ENCODE measurements at regions not wholly inside any gene's neighbourhood (a gene's known extent, or its start where the extent isn't known, plus 50 kb on each side); places are given as distances from the start of the nearest gene placed in this dataset.

- ATAC-seq (no peak), DNase-seq (ENCODE audit: low read depth, low spot score) (no peak)
- intact Hi-C loops (cut with micrococcal nuclease) = no loop called here
- Histone ChIP-seq H4K20me1 (ENCODE audit: insufficient read depth) (no peaks in the 10 kb centered on the region), H3K9ac (ENCODE audit: low read length) (no peak overlapping the region), H3K4me2 (ENCODE audit: low read length) (no peak overlapping the region), H3K27ac (ENCODE audit: low read depth, low read length) (no peak overlapping the region), H3K27me3 (ENCODE audit: insufficient read depth, low read length) (no peaks in the 10 kb centered on the region), H3K9me2 (ENCODE audit: insufficient read depth) (no peaks in the 10 kb centered on the region), H3K79me2 (ENCODE audit: insufficient read depth, low read length) (no peaks in the 10 kb centered on the region), H3K4me1 (ENCODE audit: control insufficient read depth in 1 of 2, insufficient read depth in 2 of 2, low read length in 2 of 2) (peaks cover 2 to 7% of the 10 kb centered on the region in 2 experiments; a peak in 2 of 4 replicates), H2AFZ (ENCODE audit: low read depth, low read length, poor library complexity, severe bottlenecking) (no peak overlapping the region), H3K4me3 (replicated peaks in 1 of 2; ENCODE audit: low read depth in 1 of 2, low read length in 2 of 2) (no peak overlapping the region), H3K36me3 (ENCODE audit: control insufficient read depth in 1 of 2, insufficient read depth in 2 of 2, low read length in 2 of 2) (no peaks in the 10 kb centered on the region), H3K9me3 (ENCODE audit: control insufficient read depth in 1 of 2, insufficient read depth in 1 of 2, low read depth in 1 of 2, low read length in 2 of 2) (no peaks in the 10 kb centered on the region)
- RAD21 ChIA-PET (ENCODE audit: low non-redundant PET in 1 of 2, low total read pairs in 2 of 2, uncharacterized antibody in 2 of 2, unreplicated experiment in 2 of 2) = no interaction called here
- CTCF ChIA-PET = no interaction called here
- POLR2A ChIA-PET = no interaction called here
- BruUV-seq (replicated peaks) = no TSS peak
- no peak for TF ChIP-seq TCF7L2 (IDR thresholded peaks at IDR 0.05; ENCODE audit: borderline replicate concordance, extremely low read depth, insufficient read depth, insufficient read length)
- no peak for TF ChIP-seq JUND (IDR thresholded peaks at IDR 0.05)
- no peak for TF ChIP-seq YY1 (IDR thresholded peaks at IDR 0.05; ENCODE audit: extremely low read depth, insufficient replicate concordance, low read depth, low read length)
- TF ChIP-seq ATF3 (IDR thresholded peaks at IDR 0.05) = no peak
- no peak for TF ChIP-seq ZFX (IDR thresholded peaks at IDR 0.05)
- TF ChIP-seq MAX (IDR thresholded peaks at IDR 0.05) = no peak
- TF ChIP-seq EZH2phosphoT487 (IDR thresholded peaks at IDR 0.05; ENCODE audit: borderline replicate concordance) = no peak
- TF ChIP-seq CEBPB (IDR thresholded peaks at IDR 0.05; ENCODE audit: low read depth) = no peak
- no peak for TF ChIP-seq CBX3 (IDR thresholded peaks at IDR 0.05; ENCODE audit: low read depth)
- TF ChIP-seq POLR2A (IDR thresholded peaks at IDR 0.05; ENCODE audit: borderline replicate concordance, extremely low read depth, insufficient read depth, insufficient read length) = no peak
- TF ChIP-seq ELF1 (IDR thresholded peaks at IDR 0.05; ENCODE audit: borderline replicate concordance, low read depth) = no peak
Measured at GRCh38 chr2:62425684-62426083, 80.3 kb downstream of the TMEM17 start.

GRCh38 chr2:62424899-62425298 is 81.1 kb downstream of the TMEM17 start:
- BruUV-seq (replicated peaks) = no TSS peak
- Histone ChIP-seq H3K9ac (ENCODE audit: low read length) (no peak overlapping the region), H3K79me2 (ENCODE audit: insufficient read depth, low read length) (no peaks in the 10 kb centered on the region), H3K4me1 (ENCODE audit: control insufficient read depth in 1 of 2, insufficient read depth in 2 of 2, low read length in 2 of 2) (peaks cover 2 to 7% of the 10 kb centered on the region in 2 experiments; a peak in 2 of 4 replicates), H4K20me1 (ENCODE audit: insufficient read depth) (no peaks in the 10 kb centered on the region), H2AFZ (ENCODE audit: low read depth, low read length, poor library complexity, severe bottlenecking) (no peak overlapping the region), H3K27me3 (ENCODE audit: insufficient read depth, low read length) (no peaks in the 10 kb centered on the region), H3K9me2 (ENCODE audit: insufficient read depth) (no peaks in the 10 kb centered on the region), H3K9me3 (ENCODE audit: control insufficient read depth in 1 of 2, insufficient read depth in 1 of 2, low read depth in 1 of 2, low read length in 2 of 2) (no peaks in the 10 kb centered on the region), H3K27ac (ENCODE audit: low read depth, low read length) (no peak overlapping the region), H3K4me3 (replicated peaks in 1 of 2; ENCODE audit: low read depth in 1 of 2, low read length in 2 of 2) (no peak overlapping the region), H3K4me2 (ENCODE audit: low read length) (no peak overlapping the region), H3K36me3 (ENCODE audit: control insufficient read depth in 1 of 2, insufficient read depth in 2 of 2, low read length in 2 of 2) (no peaks in the 10 kb centered on the region)
- DNase-seq (ENCODE audit: low read depth, low spot score) = no peak
- CTCF ChIA-PET = no interaction called here
- ATAC-seq = peak; percentile 37; the same call in 1 of the 2 replicates
- POLR2A ChIA-PET = no interaction called here
- RAD21 ChIA-PET (ENCODE audit: low non-redundant PET in 1 of 2, low total read pairs in 2 of 2, uncharacterized antibody in 2 of 2, unreplicated experiment in 2 of 2) = no interaction called here
- intact Hi-C loops (cut with micrococcal nuclease) = no loop called here
- no peak for TF ChIP-seq POLR2AphosphoS5 (IDR thresholded peaks at IDR 0.05; ENCODE audit: low read depth, low read length)
- no peak for TF ChIP-seq SP1 (IDR thresholded peaks at IDR 0.05; ENCODE audit: low read depth)
- no peak for TF ChIP-seq ELF1 (IDR thresholded peaks at IDR 0.05; ENCODE audit: borderline replicate concordance, low read depth)
- no peak for TF ChIP-seq FOSL1 (IDR thresholded peaks at IDR 0.05; ENCODE audit: low read depth)
- TF ChIP-seq JUND (IDR thresholded peaks at IDR 0.05) = no peak
- no peak for TF ChIP-seq ZBTB33 (IDR thresholded peaks at IDR 0.05; ENCODE audit: extremely low read depth, insufficient replicate concordance, low read length)
- no peak for TF ChIP-seq TCF7L2 (IDR thresholded peaks at IDR 0.05; ENCODE audit: borderline replicate concordance, extremely low read depth, insufficient read depth, insufficient read length)
- TF ChIP-seq CBX3 (IDR thresholded peaks at IDR 0.05; ENCODE audit: low read depth) = no peak
- no peak for TF ChIP-seq RAD21 (IDR thresholded peaks at IDR 0.05; ENCODE audit: low read depth)

All from HCT116 (cell line).